K562 (cell line): ENCODE measurements at regions not wholly inside any gene's neighbourhood (a gene's known extent, or its start where the extent isn't known, plus 50 kb on each side); places are given as distances from the start of the nearest gene placed in this dataset.

ENCODE experiments used
- ATAC-seq: fragments of 200-7000 bp; cut with Tn5 transposase; 3 replicates; pipeline ENCODE4 v1.9.1; 2020; ENCODE audit warnings: moderate library complexity
- BruUV-seq: library from RNA; stranded (reverse); fragments of 400-500 nt; replicated peaks from 2 replicates; lab custom pipeline; 2021; lab: Mats Ljungman, UMichigan
- CTCF ChIA-PET: fragments of 300-600 bp; formaldehyde crosslinking; extraction: SDS; loops from one replicate; lab custom pipeline; 2021; ENCODE audit warnings: low intra/inter-chr PET ratio; lab: Yijun Ruan, JAX
- POLR2A ChIA-PET: fragments of 300-600, 350-650 bp; sonication (Branson Sonifier 250); formaldehyde crosslinking; extraction: SDS; loops from one replicate; lab custom pipeline; 2021; ENCODE audit warnings: antibody characterized with exemption, inconsistent platforms; lab: Yijun Ruan, JAX
- DNase-seq, 4 experiments: peaks; one replicate each; pipeline versions ENCODE4 v3.0.0 to v3.0.0-alpha.2; 2011 to 2018; ENCODE audit warnings: low spot score in 3 of 4, mixed read lengths in 3 of 4; ENCODE audit errors: extremely low read depth in 1 of 4
- FAIRE-seq: peaks from 2 replicates; lab custom pipeline; 2011; peaks lifted over from hg19 to GRCh38; lab: Jason Lieb, UNC
- H2AFZ ChIP-seq: 2 replicates; pipeline ENCODE4 v1.6.0; 2011; ENCODE audit warnings: low read depth, low read length, control low read depth, inconsistent platforms
- H3K27ac ChIP-seq: fragments of 200-600 bp; 3 replicates; pipeline ENCODE4 v1.8.0; 2011; ENCODE audit warnings: low read depth, mild to moderate bottlenecking, control low read depth, inconsistent platforms, low read length, moderate library complexity, mixed read lengths; ENCODE audit errors: extremely low read depth
- H3K27me3 ChIP-seq, 2 experiments: fragments of 300-600 bp in 1 of 2; 2 replicates in 1 of 2; 3 replicates in 1 of 2; pipeline versions ENCODE4 v1.6.0 to v1.8.0; 2011; ENCODE audit warnings: inconsistent platforms in 2 of 2, low read length in 2 of 2, mild to moderate bottlenecking in 1 of 2, mixed read lengths in 1 of 2, moderate library complexity in 1 of 2; ENCODE audit not compliant: control insufficient read depth in 2 of 2, insufficient read depth in 2 of 2
- H3K36me3 ChIP-seq: fragments of 300-600 bp; 3 replicates; pipeline ENCODE4 v1.8.0; 2011; ENCODE audit warnings: mild to moderate bottlenecking, low read length, inconsistent platforms; ENCODE audit not compliant: control insufficient read depth, insufficient read depth
- H3K4me1 ChIP-seq, 2 experiments: fragments of 200-600 bp in 1 of 2; replicated peaks in 1 of 2; 2 replicates in 1 of 2; 3 replicates in 1 of 2; pipeline versions ENCODE4 v1.5.1 to v1.8.0; 2011; ENCODE audit warnings: inconsistent platforms in 2 of 2, low read length in 2 of 2, mild to moderate bottlenecking in 1 of 2, mixed read lengths in 1 of 2, moderate library complexity in 1 of 2; ENCODE audit not compliant: control insufficient read depth in 2 of 2, insufficient read depth in 2 of 2
- H3K4me2 ChIP-seq: 2 replicates; pipeline ENCODE4 v1.6.1; 2011; ENCODE audit warnings: low read length, control low read depth, inconsistent platforms, mixed read lengths; ENCODE audit not compliant: insufficient read depth
- H3K4me3 ChIP-seq: fragments of 200-600 bp; sonication (generic), shearing (Covaris generic); 2 replicates; pipeline ENCODE4 v1.5.1; 2016; ENCODE audit warnings: control low read depth, inconsistent platforms
- H3K79me2 ChIP-seq: fragments of 200-600 bp; 3 replicates; pipeline ENCODE4 v1.8.0; 2011; ENCODE audit warnings: low read length, inconsistent platforms; ENCODE audit not compliant: control insufficient read depth, insufficient read depth
- H3K9ac ChIP-seq, 2 experiments: 2 replicates each; pipeline versions ENCODE4 v1.6.0 to v1.6.1; 2011; ENCODE audit warnings: low read depth in 2 of 2, low read length in 2 of 2, control low read depth in 1 of 2, inconsistent platforms in 1 of 2, mild to moderate bottlenecking in 1 of 2, mixed read lengths in 1 of 2; ENCODE audit not compliant: insufficient read depth in 1 of 2
- H3K9me1 ChIP-seq: one replicate; pipeline ENCODE4 v1.6.0; 2011; ENCODE audit warnings: inconsistent platforms, mild to moderate bottlenecking, low read length, moderate library complexity; ENCODE audit not compliant: control insufficient read depth, insufficient read depth
- H3K9me3 ChIP-seq: replicated peaks from 2 replicates; pipeline ENCODE4 v1.5.1; 2011; ENCODE audit warnings: low read depth, low read length, inconsistent platforms; ENCODE audit not compliant: control insufficient read depth, insufficient read depth
- H4K20me1 ChIP-seq: replicated peaks from 2 replicates; pipeline ENCODE4 v1.6.1; 2011; ENCODE audit warnings: low read length, inconsistent platforms, mixed read lengths; ENCODE audit not compliant: control insufficient read depth, insufficient read depth
- BCL6 ChIP-seq: fragments of 250-450 bp; sonication (Bioruptor Pico); IDR thresholded peaks from 2 replicates; pipeline ENCODE4 v1.4.0; 2020
- FOXJ2 ChIP-seq: fragments of 200-800 bp; sonication (Bioruptor generic); IDR thresholded peaks from 2 replicates; pipeline ENCODE4 v1.6.1; 2016; ENCODE audit warnings: missing genetic modification characterization, missing compliant biosample characterization
- FOXP1 ChIP-seq: sonication (generic); formaldehyde crosslinking; IDR thresholded peaks from 2 replicates; pipeline ENCODE4 v1.8.0; 2022; ENCODE audit warnings: mild to moderate bottlenecking, missing genetic modification reagents
- KHSRP ChIP-seq: fragments of 450-650 bp; IDR thresholded peaks from 2 replicates; pipeline ENCODE4 v1.6.1; 2017
- MCM5 ChIP-seq: fragments of 450-650 bp; IDR thresholded peaks from 2 replicates; pipeline ENCODE4 v1.6.1; 2016; ENCODE audit warnings: low read depth
- POLR2B ChIP-seq: fragments of 450-650 bp; IDR thresholded peaks from 2 replicates; pipeline ENCODE4 v1.6.1; 2018; ENCODE audit warnings: low read depth; ENCODE audit not compliant: partially characterized antibody
- PURB ChIP-seq: sonication (generic); formaldehyde crosslinking; IDR thresholded peaks from 2 replicates; pipeline ENCODE4 v1.9.0; 2021; ENCODE audit warnings: low read depth, mild to moderate bottlenecking, missing genetic modification reagents
- RBBP5 ChIP-seq: fragments of 200-600 bp; sonication (generic); IDR thresholded peaks from 2 replicates; pipeline ENCODE4 v1.6.1; 2012; ENCODE audit warnings: borderline replicate concordance, mild to moderate bottlenecking, low read length, control low read depth, inconsistent platforms; ENCODE audit not compliant: insufficient read depth, poor library complexity, severe bottlenecking
- SPI1 ChIP-seq: IDR thresholded peaks from 2 replicates; pipeline ENCODE4 v1.6.1; 2011; ENCODE audit warnings: low read depth, low read length, control low read depth, borderline replicate concordance
- TRIM24 ChIP-seq, 2 experiments: fragments of 450-650 bp; IDR thresholded peaks; 2 replicates each; pipeline ENCODE4 v1.6.1; 2016
- ZKSCAN1 ChIP-seq: fragments of 150-350 bp; IDR thresholded peaks from 2 replicates; pipeline ENCODE4 v1.6.1; 2016; ENCODE audit warnings: low read depth, low read length
- ZNF239 ChIP-seq: fragments of 250-450 bp; sonication (Bioruptor Pico); IDR thresholded peaks from 2 replicates; pipeline ENCODE4 v1.4.0; 2020; ENCODE audit warnings: mild to moderate bottlenecking
- ZNF445 ChIP-seq: fragments of 250-450 bp; sonication (Bioruptor Pico); IDR thresholded peaks from 2 replicates; pipeline ENCODE4 v1.4.0; 2020; ENCODE audit warnings: low read depth, mild to moderate bottlenecking, moderate library complexity
- ZNF696 ChIP-seq: fragments of 250-450 bp; sonication (Bioruptor Pico); conservative IDR thresholded peaks from 2 replicates; pipeline ENCODE4 v1.4.0; 2020; ENCODE audit warnings: mild to moderate bottlenecking, moderate library complexity
- WGBS: fragments of 100-300 bp; shearing (Covaris generic); methylation state at CpG from one replicate; pipeline ENCODE4 v1.1.6; 2016; ENCODE audit warnings: low coverage, mixed read lengths; ENCODE audit not compliant: insufficient coverage; ENCODE audit errors: missing lambda C conversion rate; 5-methylcytosine and 5-hydroxymethylcytosine counted together
- in situ Hi-C: fragments of 300-500 bp; cut with MboI; formaldehyde crosslinking; loops from 4 replicates; pipeline ENCODE4 v1.15.0; 2018; ENCODE audit warnings: inconsistent platforms, mixed read lengths
- intact Hi-C: fragments of 100-400 bp; cut with micrococcal nuclease; formaldehyde crosslinking; loops from 2 replicates; pipeline ENCODE4 v1.14.2; 2022

DNA sequence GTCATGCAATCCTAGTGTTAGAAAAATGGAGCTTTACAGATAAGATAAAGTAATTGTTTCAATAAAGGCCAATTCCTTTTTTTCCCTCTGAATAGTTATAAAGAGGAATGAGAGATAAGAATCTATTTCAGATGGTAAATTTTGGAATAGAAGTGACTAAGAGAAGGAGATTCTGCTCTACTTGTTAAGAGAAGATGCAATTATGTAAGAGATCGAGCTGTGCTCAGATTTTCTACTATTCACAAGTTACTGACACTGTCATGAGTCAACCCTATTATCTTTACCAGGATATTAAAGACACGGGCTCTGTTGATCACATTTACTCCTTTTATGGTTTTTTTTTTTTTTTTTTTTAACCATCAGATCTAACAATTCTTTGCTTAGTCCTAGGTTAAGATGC, 511.3 kb downstream of the ARL4A start:
- Histone ChIP-seq H3K27ac (no peak overlapping the region), H3K9me1 (no peaks in the 10 kb centered on the region), H3K4me1 (no peaks in the 10 kb centered on the region), H4K20me1 (no peaks in the 10 kb centered on the region), H3K79me2 (no peaks in the 10 kb centered on the region), H3K4me2 (no peak overlapping the region), H3K4me3 (no peak overlapping the region), H3K9ac (no peak overlapping the region), H2AFZ (no peak overlapping the region), H3K9me3 (no peaks in the 10 kb centered on the region), H3K36me3 (no peaks in the 10 kb centered on the region), H3K27me3 (no peaks in the 10 kb centered on the region)
- WGBS, result 9% methylated on average over 2 of the region's 2 CpGs
- FAIRE-seq (no peak), DNase-seq (no peak), ATAC-seq (no peak)
- TF ChIP-seq MCM5 (no peak), TRIM24 (IDR thresholded peaks at IDR 0.05) (no peak)
- POLR2A ChIA-PET, result interaction anchor here (0.6 to 0.8 kb wide), 2 partner anchors 20 to 28 kb away, joined by 3 read pairs; no protein-coding TSS in a partner anchor
- BruUV-seq, result no TSS peak
- CTCF ChIA-PET, result no interaction called here
- in situ Hi-C loops, result no loop called here
- intact Hi-C loops, result no loop called here

DNA sequence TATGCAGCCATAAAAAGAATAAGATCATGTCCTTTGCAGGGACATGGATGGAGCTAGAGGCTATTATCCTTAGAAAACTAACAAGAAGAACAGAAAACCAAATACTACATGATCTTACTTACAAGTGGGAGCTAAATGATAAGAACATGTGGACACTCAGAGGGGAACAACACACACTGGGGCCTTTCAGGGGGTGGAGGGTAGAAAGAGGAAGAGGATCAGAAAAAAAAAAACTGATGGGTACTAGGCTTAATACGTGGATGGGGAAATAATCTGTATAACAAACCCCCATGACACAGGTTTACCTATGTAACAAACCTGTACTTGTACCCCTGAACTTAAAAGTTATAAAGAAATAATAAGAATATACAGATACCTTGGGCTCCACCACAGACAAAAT, 514.2 kb downstream of the ARL4A start:
- in situ Hi-C loops, result no loop called here
- H3K9me3 ChIP-seq, result no peaks in the 10 kb centered on the region
- FAIRE-seq (no peak), ATAC-seq (no peak), DNase-seq (peak in 1 of 4 experiments; percentile 16)
- ChIA-PET POLR2A (interaction anchor here (1.1 kb wide), 1 partner anchor 8 kb away, joined by 4 read pairs; no protein-coding TSS in a partner anchor), CTCF (interaction anchor here (0.6 to 0.9 kb wide), 2 partner anchors 552 to 677 kb away, joined by 3 to 4 read pairs; no protein-coding TSS in a partner anchor)
- no peaks in the 10 kb centered on the region for H3K27me3 ChIP-seq
- no peaks in the 10 kb centered on the region for H3K36me3 ChIP-seq
- no peak overlapping the region for H3K4me3 ChIP-seq
- H3K4me2 ChIP-seq, result no peak overlapping the region
- H4K20me1 ChIP-seq, result no peaks in the 10 kb centered on the region
- WGBS, result 0% methylated on average over 1 of the region's 1 CpG
- H2AFZ ChIP-seq, result no peak overlapping the region
- H3K4me1 ChIP-seq, result no peaks in the 10 kb centered on the region
- no peaks in the 10 kb centered on the region for H3K79me2 ChIP-seq
- H3K27ac ChIP-seq, result no peak overlapping the region
- no peaks in the 10 kb centered on the region for H3K9me1 ChIP-seq
- H3K9ac ChIP-seq, result no peak overlapping the region
- intact Hi-C loops, result no loop called here
- BruUV-seq, result no TSS peak
- TF ChIP-seq ZNF239 (CRISPR knock-in tag) (no peak), FOXP1 (no peak), BCL6 (no peak), POLR2B (no peak), ZNF445 (no peak), RBBP5 (no peak), SPI1 (0 out of 2 replicates have a peak, but pooled peaks have one; percentile 30), ZKSCAN1 (0 out of 2 replicates have a peak, but pooled peaks have one; percentile 20), PURB (CRISPR knock-in tag) (no peak), FOXJ2 (no peak), KHSRP (no peak), ZNF696 (CRISPR knock-in tag) (no peak)
